Peyer's patch (tissue), 4 donors: ENCODE measurements at regions not wholly inside any gene's neighbourhood (a gene's known extent, or its start where the extent isn't known, plus 50 kb on each side); places are given as distances from the start of the nearest gene placed in this dataset.

Source experiments
- CTCF ChIP-seq, 6 experiments: fragments of 450-650 bp in 4 of 6; fragments of 200-600 bp in 2 of 6; sonication (generic) in 1 of 6; IDR thresholded peaks; one replicate each; pipeline ENCODE4 v1.5.1; 2017 to 2019; ENCODE audit warnings: antibody characterized with exemption in 6 of 6, mild to moderate bottlenecking in 3 of 6, moderate library complexity in 1 of 6
- POLR2A ChIP-seq, 2 donors: fragments of 450-650 bp; IDR thresholded peaks; one replicate each; pipeline ENCODE4 v1.5.1; 2017; ENCODE audit warnings: antibody characterized with exemption in 2 of 2, mild to moderate bottlenecking in 2 of 2, moderate library complexity in 2 of 2

GRCh38 chrX:95860127-95860526 is 824.5 kb upstream of the DIAPH2 start:
- TF ChIP-seq CTCF (IDR thresholded peaks at IDR 0.05) (no peak), POLR2A (IDR thresholded peaks at IDR 0.05) (no peak)
